HG03460 (cell line): ENCODE measurements at regions not wholly inside any gene's neighbourhood (a gene's known extent, or its start where the extent isn't known, plus 50 kb on each side); places are given as distances from the start of the nearest gene placed in this dataset.

ENCODE experiments used
- ATAC-seq: cut with Tn5 transposase; IDR thresholded peaks from one replicate; pipeline ENCODE4 v1.9.1; 2021; ENCODE audit not compliant: unreplicated experiment

GRCh38 chr2:183991968-183992367 is 606.4 kb upstream of the ZNF804A start:
- ATAC-seq, result no peak

- ATAC-seq, result no peak
Observed at GRCh38 chr2:183993052-183993451, 605.3 kb upstream of the ZNF804A start.

DNA sequence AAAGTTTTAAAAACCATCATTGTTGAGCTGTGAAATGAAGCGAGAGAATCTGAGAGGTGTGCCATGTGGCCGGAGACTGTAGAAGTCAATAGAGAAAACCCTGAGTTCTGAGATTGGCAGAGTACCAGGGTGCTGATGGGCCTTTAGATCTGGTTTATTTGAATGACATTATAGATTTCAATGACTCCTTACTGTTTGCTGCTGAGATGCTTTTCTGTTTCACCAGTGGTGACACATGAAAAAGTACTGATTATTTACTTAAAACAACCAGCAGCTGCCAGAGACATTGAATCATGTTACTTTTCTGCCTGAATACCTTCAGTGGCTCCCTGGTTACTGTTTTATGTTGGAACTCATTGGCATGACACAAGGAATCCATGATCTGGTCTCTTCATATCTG is 602.7 kb upstream of the ZNF804A start:
- no peak for ATAC-seq

GRCh38 chr2:183996825-183997793 is 601.2 kb upstream of the ZNF804A start:
- ATAC-seq, result no peak

- peak; percentile 91 for ATAC-seq
Observed at GRCh38 chr2:183998041-183998796, 600.1 kb upstream of the ZNF804A start.

DNA sequence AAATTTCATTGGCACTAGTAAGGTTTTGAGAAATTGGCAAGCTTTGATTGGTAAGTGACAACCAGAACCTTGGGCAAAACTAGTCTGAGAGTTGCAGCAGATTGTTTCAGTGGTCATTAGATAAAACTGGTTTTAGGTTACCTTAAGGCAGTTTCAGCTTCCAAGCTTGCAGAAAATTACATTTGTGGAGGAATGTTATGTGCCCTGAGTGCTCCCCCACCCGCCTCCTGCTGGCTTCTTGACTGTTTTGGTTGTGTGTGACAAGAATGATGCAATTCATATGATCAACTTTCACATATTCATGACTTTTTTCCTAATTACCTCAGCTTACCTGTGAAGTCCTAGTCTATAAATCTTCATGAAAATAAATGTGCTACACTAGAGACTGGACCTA is 599.5 kb upstream of the ZNF804A start:
- ATAC-seq, result no peak

DNA sequence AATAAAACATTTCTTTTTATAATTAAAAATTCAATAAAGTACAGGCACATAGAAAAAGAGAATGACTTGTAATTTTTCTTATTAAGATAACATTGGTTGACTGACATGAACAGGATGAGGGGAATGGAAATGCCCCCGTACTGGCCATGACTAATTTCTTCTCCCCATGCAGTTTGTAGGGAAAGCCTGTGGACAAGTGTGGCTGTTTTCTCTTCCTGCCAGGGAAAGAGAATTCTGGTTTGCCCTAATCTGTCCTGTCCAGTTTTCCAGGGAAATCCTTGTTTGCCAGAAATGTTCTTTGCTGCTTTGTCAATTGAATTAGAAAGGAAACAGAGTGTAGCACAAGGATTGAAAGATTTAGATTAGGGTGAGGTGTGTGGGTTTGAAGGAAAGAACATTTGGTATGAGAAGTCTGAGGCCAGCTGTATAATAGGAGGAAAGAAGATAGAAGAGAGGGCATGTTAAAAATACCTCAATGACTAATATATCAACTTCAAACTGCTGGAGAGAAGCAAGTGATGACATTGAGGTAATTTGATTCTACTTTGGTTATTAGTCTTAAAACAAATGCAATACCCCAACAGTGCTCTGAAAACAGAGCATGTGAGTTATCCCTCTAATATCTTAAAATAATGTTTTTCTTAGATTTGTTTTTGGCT is 593.9 kb upstream of the ZNF804A start:
- ATAC-seq, result peak; percentile 85

- ATAC-seq, result peak; percentile 48
Observed at GRCh38 chr2:184004948-184005672, 593.2 kb upstream of the ZNF804A start.

GRCh38 chr2:184006998-184007397 is 591.3 kb upstream of the ZNF804A start:
- no peak for ATAC-seq

DNA sequence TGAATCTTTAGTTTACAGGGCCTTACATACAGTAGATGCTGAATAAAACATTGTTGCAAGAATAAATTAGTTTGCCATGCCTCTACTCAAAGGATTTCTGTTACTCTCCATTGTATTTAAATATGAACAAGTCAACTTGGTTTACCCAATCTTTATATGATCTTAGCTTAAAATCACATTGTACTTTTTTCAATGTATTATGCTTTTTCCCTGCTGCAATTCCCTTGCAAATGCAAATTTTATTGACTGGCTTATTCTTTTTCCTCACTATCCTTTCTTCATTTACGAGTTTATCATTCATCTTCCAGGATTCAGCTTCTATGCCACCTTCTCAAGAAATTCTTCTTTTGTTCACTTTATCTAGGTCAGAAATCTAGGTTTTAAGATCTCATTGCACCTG is 571.4 kb upstream of the ZNF804A start:
- no peak for ATAC-seq

- ATAC-seq, result no peak
Observed at GRCh38 chr2:184030245-184030644, 568.1 kb upstream of the ZNF804A start.

DNA sequence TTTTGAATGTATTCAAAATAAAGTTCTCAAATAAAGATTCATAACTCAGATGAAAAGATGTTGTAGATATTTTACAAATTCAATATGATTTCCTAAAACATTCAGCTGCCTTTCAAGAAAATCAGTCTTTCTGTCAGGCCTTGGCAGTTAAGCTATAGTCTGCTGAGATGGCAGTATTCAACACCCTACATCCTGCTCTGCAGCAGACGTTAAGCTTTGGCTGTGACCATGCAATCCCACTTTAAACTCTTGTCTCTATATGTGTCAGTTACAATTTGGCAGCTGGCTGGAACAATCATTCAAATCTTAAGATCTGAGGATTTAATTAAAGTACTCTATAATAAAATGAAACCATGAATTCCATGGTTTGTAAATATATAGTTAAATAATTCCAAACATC is 567.3 kb upstream of the ZNF804A start:
- ATAC-seq, result no peak

- ATAC-seq, result no peak
Observed at GRCh38 chr2:184031402-184032147, 566.8 kb upstream of the ZNF804A start.

GRCh38 chr2:184032983-184033382 is 565.3 kb upstream of the ZNF804A start:
- no peak for ATAC-seq

DNA sequence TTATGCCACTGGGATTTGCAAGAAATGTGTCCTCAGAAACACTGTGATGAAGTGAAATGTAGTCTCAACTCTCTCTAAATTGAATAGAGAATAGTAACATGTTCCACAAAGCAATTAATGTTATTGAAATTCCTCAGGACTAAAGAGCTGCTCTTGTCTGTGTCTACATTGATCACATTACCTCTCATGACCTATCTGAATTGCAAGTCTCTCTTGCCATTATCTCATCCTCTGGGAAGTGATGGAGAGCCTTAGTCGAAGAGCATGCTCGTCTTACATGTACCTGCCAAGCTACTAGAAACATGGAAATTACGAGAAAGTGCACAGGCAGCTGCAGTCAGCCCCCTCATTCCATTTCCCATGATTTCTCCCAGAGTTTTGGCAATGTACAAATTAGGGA is 561.1 kb upstream of the ZNF804A start:
- ATAC-seq, result no peak

GRCh38 chr2:184039493-184039892 is 558.8 kb upstream of the ZNF804A start:
- ATAC-seq, result no peak

DNA sequence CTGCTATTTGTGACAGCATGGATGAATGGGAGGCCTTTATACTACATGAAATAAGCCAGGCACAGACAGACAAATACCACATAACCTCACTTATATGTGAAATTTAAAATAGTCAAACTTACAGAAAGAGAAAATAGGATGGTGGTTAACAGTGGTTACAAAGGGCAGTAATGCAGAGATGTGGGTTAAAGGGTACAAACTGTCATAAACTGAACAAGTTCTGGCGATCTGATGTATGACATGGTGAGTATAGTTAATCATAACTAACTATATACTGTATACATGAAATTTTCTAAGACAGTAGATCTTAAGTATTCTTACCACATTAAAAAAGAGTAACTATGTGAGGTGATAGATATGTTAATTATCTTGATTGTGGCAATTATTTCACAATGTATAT is 558.1 kb upstream of the ZNF804A start:
- no peak for ATAC-seq

DNA sequence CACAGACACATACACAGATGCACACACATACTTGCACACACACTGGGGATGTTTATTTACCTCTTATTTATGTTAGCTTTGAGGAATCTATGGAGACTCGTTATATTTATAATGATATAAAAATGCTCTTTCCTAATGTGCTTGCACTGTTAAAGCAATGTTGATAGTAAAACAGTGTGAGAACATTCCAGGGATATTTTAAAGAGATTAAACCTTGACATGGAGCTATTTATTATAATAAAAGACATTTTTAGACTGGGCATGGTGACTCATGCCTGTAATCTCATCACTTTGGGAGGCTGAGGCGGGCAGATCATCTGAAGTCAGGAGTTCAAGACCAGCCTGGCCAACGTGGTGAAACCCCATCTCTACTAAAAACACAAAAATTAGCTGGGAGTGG is 557.3 kb upstream of the ZNF804A start:
- ATAC-seq, result no peak

DNA sequence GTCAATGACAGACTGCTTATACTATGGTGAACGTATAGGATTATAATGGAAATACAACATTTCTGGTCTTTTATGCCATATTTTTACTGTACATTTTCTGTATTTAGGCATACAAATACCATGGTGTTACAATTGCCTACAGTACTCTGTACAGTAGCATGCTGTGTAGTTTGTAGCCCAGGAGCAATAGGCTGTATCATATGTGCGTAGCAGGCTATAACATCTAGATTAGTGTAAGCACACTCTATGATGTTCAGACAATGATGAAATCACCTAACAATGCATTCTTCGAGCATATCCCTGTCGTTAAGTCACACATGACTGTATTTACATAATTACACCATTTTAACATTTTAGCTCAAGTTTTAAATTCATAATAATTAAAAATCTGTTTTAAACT is 556.6 kb upstream of the ZNF804A start:
- no peak for ATAC-seq

GRCh38 chr2:184047536-184047935 is 550.8 kb upstream of the ZNF804A start:
- ATAC-seq, result no peak
